Colonic mucosa (tissue), 4 donors: ENCODE measurements at regions not wholly inside any gene's neighbourhood (a gene's known extent, or its start where the extent isn't known, plus 50 kb on each side); places are given as distances from the start of the nearest gene placed in this dataset.

Experiments
- DNase-seq: peaks from one replicate; pipeline ENCODE4 v3.0.0-alpha.2; 2020
- H3K27ac ChIP-seq: fragments of 200-600 bp; one replicate; pipeline ENCODE4 v1.8.0; 2021
- H3K27me3 ChIP-seq: fragments of 200-600 bp; one replicate; pipeline ENCODE4 v1.8.0; 2021
- H3K36me3 ChIP-seq: fragments of 200-600 bp; one replicate; pipeline ENCODE4 v1.8.0; 2021
- H3K4me1 ChIP-seq: fragments of 200-600 bp; one replicate; pipeline ENCODE4 v1.8.0; 2021; ENCODE audit warnings: mild to moderate bottlenecking
- H3K4me3 ChIP-seq: fragments of 200-600 bp; one replicate; pipeline ENCODE4 v1.8.0; 2021
- H3K9ac ChIP-seq, 2 donors: one replicate each; pipeline ENCODE4 v1.7.0; 2013; ENCODE audit warnings: control low read depth in 2 of 2, low read depth in 2 of 2, low read length in 2 of 2
- H3K9me3 ChIP-seq: fragments of 200-600 bp; one replicate; pipeline ENCODE4 v1.8.0; 2021
- CTCF ChIP-seq: fragments of 200-600 bp; IDR thresholded peaks from one replicate; pipeline ENCODE4 v1.8.0; 2022; ENCODE audit warnings: antibody characterized with exemption, mild to moderate bottlenecking
- intact Hi-C: fragments of 100-400 bp; cut with DNase I; formaldehyde crosslinking; loops from one replicate; pipeline ENCODE4 v1.14.1; 2022
- donor health status: healthy.
- donor health status: DM: no; HTN: no; CAD: no.
- donor health status: DM: no; HTN: no; CAD: no.

GRCh38 chr2:239750929-239751678 is 274.0 kb downstream of the NDUFA10 start:
- no peaks in the 10 kb centered on the region for H3K4me1 ChIP-seq
- no peak overlapping the region for H3K27ac ChIP-seq
- no peak for DNase-seq
- no peaks in the 10 kb centered on the region for H3K9me3 ChIP-seq
- intact Hi-C loops = no loop called here
- no peak for TF ChIP-seq CTCF
- no peak overlapping the region for H3K9ac ChIP-seq
- H3K36me3 ChIP-seq = no peaks in the 10 kb centered on the region
- H3K4me3 ChIP-seq = no peak overlapping the region
- H3K27me3 ChIP-seq = no peaks in the 10 kb centered on the region

GRCh38 chr2:239750045-239750835 is 274.9 kb downstream of the NDUFA10 start:
- no peak for TF ChIP-seq CTCF

GRCh38 chr2:239749272-239749873 is 275.8 kb downstream of the NDUFA10 start:
- no peak overlapping the region for H3K27ac ChIP-seq
- H3K9me3 ChIP-seq = no peaks in the 10 kb centered on the region
- no peak for DNase-seq
- H3K27me3 ChIP-seq = no peaks in the 10 kb centered on the region
- H3K36me3 ChIP-seq = no peaks in the 10 kb centered on the region
- no peaks in the 10 kb centered on the region for H3K4me1 ChIP-seq
- H3K4me3 ChIP-seq = no peak overlapping the region
- TF ChIP-seq CTCF = no peak
- intact Hi-C loops = no loop called here
- H3K9ac ChIP-seq = no peak overlapping the region

More at GRCh38 chr2:239750045-239750835, 274.9 kb downstream of the NDUFA10 start:
- Histone ChIP-seq H3K36me3 (no peaks in the 10 kb centered on the region), H3K27me3 (no peaks in the 10 kb centered on the region), H3K9ac (no peak overlapping the region), H3K4me3 (no peak overlapping the region), H3K4me1 (no peaks in the 10 kb centered on the region), H3K9me3 (no peaks in the 10 kb centered on the region), H3K27ac (no peak overlapping the region)
- DNase-seq = no peak
- intact Hi-C loops = no loop called here

- Histone ChIP-seq H3K4me1 (no peaks in the 10 kb centered on the region), H3K27ac (no peak overlapping the region), H3K36me3 (no peaks in the 10 kb centered on the region), H3K27me3 (no peaks in the 10 kb centered on the region), H3K9me3 (no peaks in the 10 kb centered on the region), H3K9ac (no peak overlapping the region), H3K4me3 (no peak overlapping the region)
- no peak for DNase-seq
- intact Hi-C loops = no loop called here
- no peak for TF ChIP-seq CTCF
Measured at GRCh38 chr2:239748811-239749210, 276.3 kb downstream of the NDUFA10 start.

GRCh38 chr2:239747771-239748170 is 277.4 kb downstream of the NDUFA10 start:
- no peak overlapping the region for H3K27ac ChIP-seq
- no peak overlapping the region for H3K9ac ChIP-seq
- no peaks in the 10 kb centered on the region for H3K36me3 ChIP-seq
- intact Hi-C loops = no loop called here
- no peaks in the 10 kb centered on the region for H3K9me3 ChIP-seq
- no peaks in the 10 kb centered on the region for H3K27me3 ChIP-seq
- no peak for DNase-seq
- H3K4me3 ChIP-seq = no peak overlapping the region
- no peaks in the 10 kb centered on the region for H3K4me1 ChIP-seq
- no peak for TF ChIP-seq CTCF
